Head of caudate nucleus (tissue), 42 donors: ENCODE measurements at regions not wholly inside any gene's neighbourhood (a gene's known extent, or its start where the extent isn't known, plus 50 kb on each side); places are given as distances from the start of the nearest gene placed in this dataset.
"Not testable (repeated sequence)": the region's sequence is repeated elsewhere in the genome, so short reads cannot be mapped to it uniquely, and the experiment has no call there.

Source experiments
- DNase-seq, 42 donors: peaks; one replicate each; pipeline versions ENCODE4 v3.0.0 to v3.0.0-alpha.2; 2020 to 2021; ENCODE audit warnings: mixed read lengths in 7 of 42
- intact Hi-C: fragments of 100-400 bp; cut with DNase I; formaldehyde crosslinking; loops from one replicate; pipeline ENCODE4 v1.15.0; 2022

DNA sequence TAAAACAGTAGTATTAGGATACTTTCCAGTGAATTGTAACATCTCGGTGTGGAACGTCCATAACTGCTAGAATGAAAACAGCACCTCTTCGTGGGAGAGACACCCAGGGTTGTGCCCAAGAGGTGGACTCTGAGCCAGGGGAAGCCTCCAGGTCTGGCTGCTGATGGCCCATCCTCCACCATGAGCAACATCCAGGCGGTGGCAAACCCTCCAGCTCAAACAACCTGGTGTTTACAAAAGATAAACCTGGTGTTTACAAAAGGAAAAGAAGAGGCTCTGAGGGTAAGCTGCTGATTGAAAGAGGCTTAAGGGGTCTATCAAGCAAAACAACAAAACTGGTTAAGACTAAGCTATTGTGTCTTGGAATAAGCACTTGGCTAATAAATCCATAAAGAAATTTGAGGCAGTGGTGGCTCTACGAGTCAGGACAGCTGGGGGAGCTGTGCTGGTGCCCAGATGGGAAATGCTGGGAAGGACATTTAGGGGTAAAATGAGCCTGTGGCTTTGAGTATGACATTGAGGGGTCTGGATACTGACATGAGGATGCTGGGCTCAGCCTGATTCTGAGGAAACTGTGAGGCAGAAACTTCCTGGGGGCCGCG lies 909.0 kb downstream of the BRD1 start:
- intact Hi-C loops, result no loop called here
- DNase-seq, result peak in 11 of 42 donors; percentile 8 to 68 (median 25)

DNA sequence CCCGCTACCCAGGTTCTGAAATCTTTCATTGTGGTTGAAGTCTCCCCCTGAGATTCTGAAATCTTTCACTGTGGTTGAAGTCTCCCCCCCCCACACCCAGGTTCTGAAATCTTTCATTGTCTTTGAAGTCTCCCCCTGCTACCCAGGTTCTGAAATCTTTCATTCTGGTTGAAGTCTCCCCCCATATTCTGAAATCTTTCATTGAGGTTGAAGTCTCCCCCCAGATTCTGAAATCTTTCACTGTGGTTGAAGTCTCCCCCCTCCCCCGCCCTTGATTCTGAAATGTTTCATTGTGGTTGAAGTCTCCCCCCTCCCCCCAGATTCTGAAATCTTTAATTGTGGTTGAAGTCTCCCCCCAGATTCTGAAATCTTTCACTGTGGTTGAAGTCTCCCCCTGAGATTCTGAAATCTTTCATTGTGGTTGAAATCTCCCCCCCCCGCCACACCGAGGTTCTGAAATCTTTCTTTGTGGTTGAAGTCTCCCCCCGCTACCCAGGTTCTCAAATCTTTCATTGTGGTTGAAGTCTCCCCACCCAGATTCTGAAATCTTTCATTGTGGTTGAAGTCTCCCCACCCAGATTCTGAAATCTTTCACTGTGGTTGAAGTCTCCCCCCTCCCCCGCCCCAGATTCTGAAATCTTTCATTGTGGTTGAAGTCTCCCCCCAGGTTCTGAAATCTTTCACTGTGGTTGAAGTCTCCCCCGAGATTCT lies 915.2 kb downstream of the BRD1 start:
- peak in 10 of 42 donors; percentile 4 to 47 (median 15) for DNase-seq
- intact Hi-C loops, result not testable (repeated sequence)

DNA sequence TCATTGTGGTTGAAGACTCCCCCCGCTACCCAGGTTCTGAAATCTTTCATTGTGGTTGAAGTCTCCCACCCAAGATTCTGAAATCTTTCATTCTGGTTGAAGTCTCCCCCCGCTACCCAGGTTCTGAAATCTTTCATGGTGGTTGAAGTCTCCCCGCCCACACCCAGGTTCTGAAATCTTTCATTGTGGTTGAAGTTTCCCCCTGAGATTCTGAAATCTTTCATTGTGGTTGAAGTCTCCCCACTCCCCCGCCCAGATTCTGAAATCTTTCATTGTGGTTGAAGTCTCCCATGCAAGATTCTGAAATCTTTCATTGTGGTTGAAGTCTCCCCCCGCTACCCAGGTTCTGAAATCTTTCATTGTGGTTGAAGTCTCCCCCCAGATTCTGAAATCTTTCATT lies 916.0 kb downstream of the BRD1 start:
- intact Hi-C loops, result not testable (repeated sequence)
- peak in 7 of 42 donors; percentile 0 to 30 (median 5) for DNase-seq

DNA sequence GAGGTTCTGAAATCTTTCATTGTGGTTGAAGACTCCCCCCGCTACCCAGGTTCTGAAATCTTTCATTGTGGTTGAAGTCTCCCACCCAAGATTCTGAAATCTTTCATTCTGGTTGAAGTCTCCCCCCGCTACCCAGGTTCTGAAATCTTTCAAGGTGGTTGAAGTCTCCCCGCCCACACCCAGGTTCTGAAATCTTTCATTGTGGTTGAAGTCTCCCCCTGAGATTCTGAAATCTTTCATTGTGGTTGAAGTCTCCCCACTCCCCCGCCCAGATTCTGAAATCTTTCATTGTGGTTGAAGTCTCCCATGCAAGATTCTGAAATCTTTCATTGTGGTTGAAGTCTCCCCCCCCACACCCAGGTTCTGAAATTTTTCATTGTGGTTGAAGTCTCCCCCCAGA lies 916.6 kb downstream of the BRD1 start:
- DNase-seq, result peak in 2 of 42 donors; percentile 1 to 3
- intact Hi-C loops, result not testable (repeated sequence)

DNA sequence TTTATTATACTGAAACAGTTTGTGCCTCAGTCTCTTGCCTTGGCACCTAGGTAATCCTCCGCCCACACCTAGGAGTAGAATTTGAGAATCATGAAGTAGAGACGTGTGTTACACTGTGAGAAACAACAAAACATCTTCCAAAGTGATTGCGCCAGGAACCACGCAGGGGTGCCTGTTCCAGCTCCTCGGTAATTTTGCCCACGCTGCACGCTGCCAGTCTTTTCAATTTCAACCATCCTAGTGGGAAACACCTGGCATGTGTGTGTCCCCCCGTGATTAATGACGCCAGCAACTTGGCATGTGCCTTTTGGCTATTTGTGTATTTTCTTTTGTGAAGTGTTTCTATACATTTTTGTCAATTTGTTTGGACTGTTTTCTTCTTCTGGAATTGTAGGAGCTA lies 919.1 kb downstream of the BRD1 start:
- intact Hi-C loops, result no loop called here
- peak in 8 of 42 donors; percentile 4 to 40 (median 12) for DNase-seq

DNA sequence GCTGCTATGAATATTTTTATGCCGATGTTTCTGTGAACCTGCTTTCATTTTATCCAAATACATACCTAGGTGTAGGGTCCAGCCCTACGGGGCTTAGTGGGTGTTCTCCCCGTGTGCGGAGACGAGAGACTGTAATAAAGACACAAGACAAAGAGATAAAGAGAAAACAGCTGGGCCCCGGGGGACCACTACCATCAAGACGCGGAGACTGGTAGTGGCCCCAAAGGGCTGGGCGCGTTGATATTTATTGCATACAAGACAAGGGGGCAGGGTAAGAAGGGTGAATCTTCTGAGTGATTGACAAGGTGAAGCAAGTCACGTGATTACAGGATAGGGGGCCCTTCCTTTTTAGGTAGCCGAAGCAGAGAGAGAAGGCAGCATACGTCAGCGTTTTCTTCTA lies 920.1 kb downstream of the BRD1 start:
- intact Hi-C loops, result no loop called here
- DNase-seq, result peak in 3 of 42 donors; percentile 0 to 2 (median 2)

DNA sequence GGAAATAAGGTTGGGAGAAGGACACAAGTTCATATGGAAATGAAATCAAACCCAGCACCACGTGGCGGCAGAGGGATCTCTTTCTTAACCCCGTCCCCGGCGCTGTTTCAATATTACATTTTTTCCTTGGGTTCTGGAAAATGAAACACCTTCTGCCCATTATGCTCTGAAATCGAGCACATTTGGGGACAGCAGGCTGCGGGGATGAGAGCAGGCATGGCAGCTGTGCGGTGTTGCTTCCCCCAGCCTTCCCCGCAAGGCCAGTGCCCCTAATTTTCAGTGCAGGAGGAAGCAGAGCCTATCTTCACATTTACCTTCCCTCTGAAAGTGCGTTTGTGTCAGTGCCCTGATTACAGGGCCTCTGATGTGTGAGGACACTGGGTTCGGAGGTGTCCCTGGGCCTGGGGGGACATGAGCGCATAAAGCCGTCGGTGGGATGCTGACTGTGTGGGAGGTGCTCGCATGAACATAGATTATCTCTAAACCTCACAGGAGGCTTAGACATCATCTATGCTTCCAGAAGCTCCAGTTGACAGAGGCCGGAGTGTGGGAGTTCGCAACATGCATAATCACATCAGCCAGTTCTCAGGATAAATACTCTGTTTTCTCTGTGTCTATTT lies 921.3 kb downstream of the BRD1 start:
- DNase-seq, result peak in 12 of 42 donors; percentile 1 to 22 (median 6)
- intact Hi-C loops, result no loop called here

DNA sequence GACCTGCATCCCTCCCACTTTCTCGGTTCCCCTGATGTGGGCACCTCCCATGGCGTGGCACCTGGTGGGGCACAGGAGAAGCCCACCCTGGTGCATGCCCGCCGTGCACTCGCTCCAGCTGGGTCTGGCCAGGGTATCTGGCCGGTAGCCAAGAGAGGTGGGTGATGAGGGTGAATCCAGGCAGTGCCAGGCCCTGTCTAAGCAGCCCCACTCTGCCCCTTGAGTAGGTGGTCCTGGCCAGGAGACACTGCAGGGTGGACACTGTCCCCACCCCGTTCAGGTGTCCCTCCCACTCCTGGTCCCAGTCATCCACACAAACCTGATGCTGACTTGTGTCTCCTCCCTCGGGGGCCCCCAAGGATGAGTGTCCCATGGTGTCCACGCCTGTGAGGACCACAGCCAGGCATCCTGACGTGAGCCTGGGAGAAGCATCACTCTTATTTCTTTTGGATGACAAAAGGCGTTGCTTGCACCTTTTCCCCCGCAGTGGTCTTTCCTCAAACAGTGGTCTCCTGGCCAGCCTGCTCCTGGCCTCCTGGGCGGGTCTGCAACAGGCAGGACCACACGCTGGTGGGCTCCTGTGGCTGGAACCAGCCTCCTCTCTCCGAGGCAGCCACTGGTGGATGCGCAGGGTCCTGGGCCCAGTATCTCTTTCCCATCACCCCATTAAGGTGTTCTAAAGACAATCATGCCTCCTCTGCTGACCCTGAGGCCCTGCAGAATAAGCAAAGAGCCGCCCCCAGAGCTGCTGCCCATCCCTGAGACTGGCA lies 922.3 kb downstream of the BRD1 start:
- intact Hi-C loops, result no loop called here
- peak in 13 of 42 donors; percentile 1 to 15 (median 8) for DNase-seq

DNA sequence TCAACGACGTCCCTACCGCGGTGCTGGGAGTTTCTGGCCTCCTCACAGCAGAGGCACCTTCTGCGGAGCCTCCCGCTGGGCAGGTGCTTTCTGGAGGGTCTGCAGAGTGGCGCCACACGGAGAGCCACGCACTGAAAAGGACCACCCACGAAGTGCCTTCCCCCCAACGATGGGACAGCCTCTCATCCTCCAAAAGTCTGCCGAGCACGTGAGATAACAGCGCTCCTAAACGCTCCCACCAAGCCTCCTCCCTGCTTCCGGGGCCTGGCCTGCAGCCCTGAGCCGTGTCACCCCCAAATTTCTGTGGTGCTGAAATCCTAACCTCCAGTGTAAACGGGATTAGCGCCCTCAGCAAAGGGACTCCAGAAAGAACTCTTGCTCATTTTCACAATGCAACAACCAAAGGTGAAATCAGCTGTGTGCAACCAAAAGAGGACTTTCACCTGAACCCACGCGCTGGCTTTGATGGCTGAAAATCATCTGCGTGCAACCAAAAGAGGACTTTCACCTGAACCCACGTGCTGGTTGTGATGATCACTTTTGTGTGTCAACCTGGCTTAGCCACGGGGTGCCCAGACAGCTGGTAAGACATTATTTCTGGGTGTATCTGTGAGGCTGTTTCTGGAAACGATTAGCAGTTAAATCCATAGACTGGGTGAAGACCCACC lies 924.6 kb downstream of the BRD1 start:
- DNase-seq, result peak in 12 of 42 donors; percentile 0 to 35 (median 11)
- intact Hi-C loops, result no loop called here

DNA sequence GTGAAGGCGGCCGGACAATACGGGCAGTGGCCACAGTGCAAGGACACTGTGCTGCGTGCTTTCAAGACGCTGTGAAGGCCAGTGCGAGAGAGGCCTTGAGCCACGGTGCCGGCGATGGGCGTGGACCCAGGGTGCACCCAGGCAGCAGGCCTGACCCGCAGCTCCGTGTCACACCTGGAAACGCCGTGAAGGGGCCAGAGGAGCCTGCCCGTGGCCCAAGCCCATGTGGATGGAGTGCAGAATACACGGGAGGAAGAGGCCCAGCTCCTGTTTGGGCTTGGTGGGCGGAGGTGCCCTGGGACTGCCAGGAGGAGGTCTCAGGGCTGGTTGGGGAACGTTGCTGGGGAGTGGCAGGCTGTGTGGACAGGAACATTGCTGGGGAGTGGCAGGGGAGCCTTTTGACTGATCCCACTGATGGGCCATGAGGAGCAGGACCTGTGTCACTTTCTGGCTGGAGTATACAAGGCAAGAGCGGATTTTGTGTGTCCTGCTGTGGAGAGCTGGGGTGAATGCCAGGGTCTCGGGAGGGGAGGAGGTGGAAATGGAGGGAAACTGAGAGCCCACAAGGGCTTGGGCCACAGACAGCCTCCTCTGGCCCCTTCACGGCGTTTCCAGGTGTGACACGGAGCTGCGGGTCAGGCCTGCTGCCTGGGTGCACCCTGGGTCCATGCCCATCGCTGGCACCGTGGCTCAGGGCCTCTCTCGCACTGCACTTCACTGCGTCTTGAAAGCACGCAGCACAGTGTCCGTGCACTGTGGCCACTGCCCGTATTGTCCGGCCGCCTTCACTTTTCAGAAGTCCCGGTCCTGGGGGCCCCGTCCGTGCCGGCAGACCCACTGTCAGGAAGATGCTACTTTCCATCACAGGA lies 925.4 kb downstream of the BRD1 start:
- peak in 10 of 42 donors; percentile 1 to 23 (median 8) for DNase-seq
- intact Hi-C loops, result no loop called here

DNA sequence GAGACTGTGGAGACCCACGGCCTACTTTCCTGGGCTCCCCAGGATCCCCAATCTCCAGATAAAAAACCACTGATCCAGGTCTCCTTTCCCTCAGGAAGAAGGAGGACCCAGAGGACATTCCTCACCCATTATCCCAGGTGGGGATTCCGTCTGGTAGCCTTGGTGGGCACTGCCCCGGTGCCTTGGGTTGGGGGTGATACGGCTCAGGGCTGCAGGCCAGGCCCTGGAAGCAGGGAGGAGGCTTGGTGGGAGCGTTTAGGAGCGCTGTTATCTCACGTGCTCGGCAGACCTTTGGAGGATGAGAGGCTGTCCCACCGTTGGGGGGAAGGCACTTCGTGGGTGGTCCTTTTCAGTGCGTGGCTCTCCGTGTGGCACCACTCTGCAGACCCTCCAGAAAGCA lies 926.3 kb downstream of the BRD1 start:
- DNase-seq, result peak in 10 of 42 donors; percentile 1 to 16 (median 5)
- intact Hi-C loops, result no loop called here

DNA sequence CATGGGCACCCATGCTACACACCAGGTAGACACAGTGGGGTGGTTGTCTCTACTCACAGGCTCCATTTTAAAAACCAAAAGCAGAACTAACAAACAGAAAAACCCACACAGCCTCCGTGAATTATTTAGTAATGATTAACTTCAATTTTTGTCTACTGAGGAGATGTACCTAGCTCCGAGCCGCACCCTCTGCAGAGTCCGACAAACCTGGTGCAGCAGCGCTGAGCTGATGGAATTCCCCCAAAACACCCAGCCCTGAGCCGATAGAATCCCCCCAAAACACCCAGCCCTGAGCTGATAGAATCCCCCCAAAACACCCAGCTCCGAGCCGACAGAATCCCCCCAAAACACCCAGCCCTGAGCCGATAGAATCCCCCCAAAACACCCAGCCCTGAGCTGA lies 927.0 kb downstream of the BRD1 start:
- DNase-seq, result peak in 5 of 42 donors; percentile 2 to 19 (median 6)
- intact Hi-C loops, result no loop called here

DNA sequence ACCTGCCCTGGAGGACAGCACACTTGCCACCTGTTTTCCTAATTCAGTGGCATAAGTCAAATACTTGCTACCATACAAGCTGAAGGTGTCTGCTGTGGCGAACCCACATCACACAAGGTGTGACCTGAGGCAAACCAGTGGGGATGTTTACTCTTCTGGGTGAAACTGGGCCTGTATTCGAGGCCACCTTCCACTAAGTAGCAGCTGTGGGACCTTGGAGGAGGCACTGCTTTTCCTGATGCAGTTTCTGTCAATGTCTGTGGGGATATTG lies 927.4 kb downstream of the BRD1 start:
- DNase-seq, result peak in 3 of 42 donors; percentile 2 to 8 (median 5)
- intact Hi-C loops, result no loop called here

DNA sequence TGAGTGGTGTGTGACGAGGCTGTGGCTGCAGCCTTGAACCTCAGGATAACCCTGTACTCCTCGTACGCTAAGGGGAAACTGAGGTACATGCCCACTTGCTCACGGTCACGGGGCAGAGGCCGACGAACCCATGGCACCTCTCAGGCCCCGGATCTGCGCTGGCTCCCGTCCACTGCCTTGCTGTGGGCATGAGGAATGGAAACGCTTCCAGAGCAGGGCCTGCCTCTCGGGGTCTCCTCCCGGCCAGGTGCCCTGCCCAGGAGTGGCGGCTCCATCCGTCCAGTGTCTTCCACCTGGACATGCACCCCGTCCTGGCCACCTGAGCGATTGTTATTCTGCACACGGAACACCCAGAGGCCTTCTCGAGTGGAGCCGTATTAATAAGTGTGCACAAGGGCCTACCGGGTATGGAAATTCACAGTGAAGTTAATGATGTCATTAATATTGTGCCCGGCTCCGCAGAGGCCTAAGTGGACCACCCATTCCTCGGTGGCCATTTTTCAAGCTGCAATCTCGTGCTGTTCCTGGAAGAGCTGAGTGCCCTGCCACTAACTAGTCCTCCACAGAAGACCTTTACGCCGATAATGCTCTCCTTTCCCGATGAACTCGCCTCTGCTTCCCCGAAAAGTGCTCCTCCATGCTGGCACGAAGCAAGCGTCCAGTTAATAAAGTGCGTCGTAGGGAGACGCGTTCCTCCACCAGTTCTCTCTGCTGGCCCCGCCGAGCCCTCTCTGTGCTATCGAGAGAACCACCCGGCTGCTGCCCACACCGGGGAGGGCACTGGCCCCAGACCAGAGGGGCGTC lies 927.9 kb downstream of the BRD1 start:
- DNase-seq, result peak in 15 of 42 donors; percentile 1 to 36 (median 12)
- intact Hi-C loops, result no loop called here

DNA sequence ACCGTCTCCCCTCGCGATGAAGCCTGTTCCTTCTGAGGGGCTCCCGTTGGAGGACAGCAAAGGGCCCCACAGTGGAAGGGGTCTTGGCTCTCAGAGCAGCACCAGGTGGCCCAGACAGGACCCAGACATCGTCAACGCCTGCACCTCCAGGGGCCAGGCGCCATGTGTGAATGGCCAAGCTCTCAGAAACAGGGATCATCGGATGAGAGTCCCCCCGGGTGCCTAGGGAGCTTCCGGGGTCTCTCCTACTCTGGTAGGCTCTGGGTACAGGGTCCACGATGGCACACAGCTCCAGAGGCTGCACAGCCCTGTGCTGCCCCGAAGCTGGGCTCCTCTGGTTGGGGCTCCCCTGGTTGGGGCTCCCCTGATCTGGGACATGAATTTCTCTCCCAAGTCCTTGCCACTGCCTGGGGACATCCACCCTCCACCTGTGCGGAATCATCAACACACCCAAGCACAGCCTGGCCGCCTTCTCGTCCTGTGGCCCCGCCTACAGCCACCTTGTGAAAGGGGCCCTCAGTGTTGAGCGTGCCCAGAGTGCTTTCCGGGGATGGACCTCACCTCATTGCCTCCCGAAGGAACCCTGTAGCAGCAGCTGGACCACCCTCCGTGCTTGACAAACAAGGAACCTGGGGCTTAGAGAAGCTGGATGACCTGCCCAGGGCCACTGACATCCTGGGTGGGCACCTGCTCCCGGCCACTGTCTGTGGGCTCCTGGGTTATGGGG lies 929.0 kb downstream of the BRD1 start:
- peak in 11 of 42 donors; percentile 6 to 39 (median 12) for DNase-seq

DNA sequence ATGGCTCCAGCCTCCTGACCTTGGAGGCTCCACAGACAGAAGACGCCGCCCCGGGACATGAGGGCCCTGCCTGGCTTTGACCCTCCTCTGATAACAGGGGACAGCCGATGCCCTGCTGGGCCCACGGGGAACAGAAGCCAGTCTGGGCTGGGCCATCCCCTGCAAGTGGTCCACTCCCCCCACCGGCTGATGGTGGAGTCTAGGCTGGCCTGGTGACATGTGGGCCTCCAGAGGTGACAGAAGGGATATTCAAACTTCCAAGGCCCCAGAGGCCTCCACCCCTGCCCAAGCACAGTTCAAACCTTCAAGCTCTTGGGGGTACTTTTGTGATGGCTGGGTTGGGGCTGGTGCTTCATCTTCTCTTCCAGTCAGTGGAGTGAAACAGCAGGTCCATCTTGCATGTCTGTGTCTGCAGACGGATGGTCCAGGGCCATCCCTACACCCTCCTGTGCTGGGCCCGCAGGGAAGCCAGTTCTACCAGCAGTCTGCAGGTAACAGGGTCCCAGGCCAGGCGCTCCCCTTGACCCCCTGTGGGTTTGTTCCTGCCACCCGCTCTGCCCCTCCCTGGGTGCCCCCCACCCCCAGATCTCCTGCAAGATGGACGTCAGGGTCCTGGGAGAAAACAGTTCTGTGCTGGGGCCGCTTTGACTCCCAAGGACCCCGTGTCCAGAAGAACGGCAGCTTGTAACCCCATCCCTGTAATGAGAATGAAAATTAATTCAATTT lies 929.9 kb downstream of the BRD1 start:
- intact Hi-C loops, result no loop called here
- DNase-seq, result peak in 10 of 42 donors; percentile 6 to 42 (median 18)

More for the DNA sequence above, 929.0 kb downstream of the BRD1 start:
- intact Hi-C loops, result no loop called here
